HCT116 (cell line): ENCODE measurements at regions not wholly inside any gene's neighbourhood (a gene's known extent, or its start where the extent isn't known, plus 50 kb on each side); places are given as distances from the start of the nearest gene placed in this dataset.

Experiments used
- ATAC-seq: fragments of 200-7000 bp; cut with Tn5 transposase; 2 replicates; pipeline ENCODE4 v1.9.1; 2020; ENCODE audit warnings: mild to moderate bottlenecking, moderate library complexity
- BruUV-seq: library from RNA; stranded (reverse); fragments of 400-500 nt; replicated peaks from 2 replicates; lab custom pipeline; 2021; lab: Mats Ljungman, UMichigan
- CTCF ChIA-PET: fragments of 300-600 bp; sonication (Branson Sonifier 250); formaldehyde crosslinking; loops from one replicate; lab custom pipeline; 2021; ENCODE audit warnings: antibody characterized with exemption; lab: Charles Lee
- POLR2A ChIA-PET: fragments of 300-600, 350-600 bp; sonication (Branson Sonifier 250); formaldehyde crosslinking; loops from one replicate; lab custom pipeline; 2021; ENCODE audit warnings: antibody characterized with exemption; lab: Charles Lee
- RAD21 ChIA-PET, 2 experiments: fragments of 300-600 bp; sonication (Branson Sonifier 250); formaldehyde crosslinking; loops; one replicate each; lab custom pipeline; 2023; ENCODE audit warnings: low total read pairs in 2 of 2; ENCODE audit not compliant: uncharacterized antibody in 2 of 2, unreplicated experiment in 2 of 2, low non-redundant PET in 1 of 2; lab: Charles Lee
- DNase-seq: peaks from one replicate; pipeline ENCODE4 v3.0.0-alpha.2; 2010; ENCODE audit warnings: low read depth, low spot score
- H2AFZ ChIP-seq: fragments of 200-600 bp; shearing (Covaris generic), sonication (generic); 2 replicates; pipeline ENCODE4 v1.6.1; 2017; ENCODE audit warnings: low read depth, mixed run types, mixed read lengths, antibody characterized with exemption, low read length; ENCODE audit not compliant: poor library complexity, severe bottlenecking
- H3K27ac ChIP-seq: 2 replicates; pipeline ENCODE4 v1.5.1; 2012; ENCODE audit warnings: low read depth, low read length
- H3K27me3 ChIP-seq: fragments of 200-600 bp; sonication (generic); 2 replicates; pipeline ENCODE4 v1.6.1; 2016; ENCODE audit warnings: mixed run types, low read length, mixed read lengths; ENCODE audit not compliant: insufficient read depth
- H3K36me3 ChIP-seq, 2 experiments: fragments of 200-500 bp in 1 of 2; fragments of 200-600 bp in 1 of 2; sonication (Bioruptor generic) in 1 of 2; sonication (generic) in 1 of 2; 2 replicates each; pipeline versions ENCODE4 v1.5.1 to v1.6.1; 2014 to 2016; ENCODE audit warnings: low read length in 2 of 2, inconsistent platforms in 1 of 2, mixed read lengths in 1 of 2, mixed run types in 1 of 2; ENCODE audit not compliant: insufficient read depth in 2 of 2, control insufficient read depth in 1 of 2
- H3K4me1 ChIP-seq, 2 experiments: fragments of 200-600 bp in 1 of 2; sonication (generic) in 1 of 2; 2 replicates each; pipeline versions ENCODE4 v1.5.1 to v1.6.1; 2012 to 2017; ENCODE audit warnings: low read length in 2 of 2, inconsistent platforms in 1 of 2, mild to moderate bottlenecking in 1 of 2, mixed read lengths in 1 of 2, mixed run types in 1 of 2, moderate library complexity in 1 of 2; ENCODE audit not compliant: insufficient read depth in 2 of 2, control insufficient read depth in 1 of 2
- H3K4me2 ChIP-seq: fragments of 200-600 bp; sonication (generic); 2 replicates; pipeline ENCODE4 v1.6.1; 2017; ENCODE audit warnings: mixed run types, low read length, mixed read lengths
- H3K4me3 ChIP-seq, 2 experiments: fragments of 200-600 bp in 1 of 2; sonication (generic) in 1 of 2; replicated peaks in 1 of 2; 2 replicates each; pipeline ENCODE4 v1.5.1; 2011 to 2016; ENCODE audit warnings: low read length in 2 of 2, control low read depth in 1 of 2, low read depth in 1 of 2, mild to moderate bottlenecking in 1 of 2, mixed read lengths in 1 of 2, mixed run types in 1 of 2
- H3K79me2 ChIP-seq: fragments of 200-600 bp; sonication (generic); 2 replicates; pipeline ENCODE4 v1.6.1; 2017; ENCODE audit warnings: mild to moderate bottlenecking, mixed run types, low read length, moderate library complexity, mixed read lengths; ENCODE audit not compliant: insufficient read depth
- H3K9ac ChIP-seq: fragments of 200-600 bp; sonication (generic); 2 replicates; pipeline ENCODE4 v1.6.1; 2016; ENCODE audit warnings: low read length, mixed read lengths
- H3K9me2 ChIP-seq: fragments of 200-600 bp; sonication (generic), shearing (Covaris generic); 2 replicates; pipeline ENCODE4 v1.6.1; 2017; ENCODE audit warnings: mixed run types, mild to moderate bottlenecking, moderate library complexity; ENCODE audit not compliant: insufficient read depth
- H3K9me3 ChIP-seq, 2 experiments: fragments of 200-500 bp in 1 of 2; fragments of 200-600 bp in 1 of 2; sonication (Bioruptor generic) in 1 of 2; sonication (generic) in 1 of 2; 2 replicates each; pipeline ENCODE4 v1.6.1; 2014 to 2017; ENCODE audit warnings: low read length in 2 of 2, mixed read lengths in 2 of 2, inconsistent platforms in 1 of 2, low read depth in 1 of 2, mild to moderate bottlenecking in 1 of 2, mixed run types in 1 of 2, moderate library complexity in 1 of 2; ENCODE audit not compliant: control insufficient read depth in 1 of 2, insufficient read depth in 1 of 2
- H4K20me1 ChIP-seq: fragments of 200-600 bp; sonication (generic), shearing (Covaris generic); 2 replicates; pipeline ENCODE4 v1.6.1; 2017; ENCODE audit warnings: mixed run types, mild to moderate bottlenecking, moderate library complexity; ENCODE audit not compliant: insufficient read depth
- CEBPB ChIP-seq: IDR thresholded peaks from 2 replicates; pipeline ENCODE4 v1.6.1; 2012; ENCODE audit warnings: low read depth
- CTCF ChIP-seq, 3 experiments: fragments of 200-600 bp in 1 of 3; sonication (generic) in 1 of 3; IDR thresholded peaks in 2 of 3; conservative IDR thresholded peaks in 1 of 3; 2 replicates each; pipeline ENCODE4 v1.5.1; 2012 to 2017; ENCODE audit warnings: low read depth in 2 of 3, low read length in 2 of 3, antibody characterized with exemption in 1 of 3, borderline replicate concordance in 1 of 3, control low read depth in 1 of 3, mild to moderate bottlenecking in 1 of 3, mixed read lengths in 1 of 3, mixed run types in 1 of 3, moderate library complexity in 1 of 3; ENCODE audit not compliant: insufficient read depth in 1 of 3
- EGR1 ChIP-seq: IDR thresholded peaks from 2 replicates; pipeline ENCODE4 v1.6.1; 2012; ENCODE audit warnings: low read depth
- ELF1 ChIP-seq: IDR thresholded peaks from 2 replicates; pipeline ENCODE4 v1.6.1; 2012; ENCODE audit warnings: low read depth, borderline replicate concordance
- EZH2 ChIP-seq: fragments of 200-600 bp; sonication (generic); IDR thresholded peaks from 2 replicates; pipeline ENCODE4 v1.6.1; 2017; ENCODE audit warnings: antibody characterized with exemption, mixed run types
- JUND ChIP-seq: IDR thresholded peaks from 2 replicates; pipeline ENCODE4 v1.6.1; 2012
- POLR2A ChIP-seq: IDR thresholded peaks from 2 replicates; pipeline ENCODE4 v1.7.0; 2011; ENCODE audit warnings: borderline replicate concordance; ENCODE audit not compliant: insufficient read depth, insufficient read length; ENCODE audit errors: extremely low read depth
- POLR2AphosphoS5 ChIP-seq: IDR thresholded peaks from 2 replicates; pipeline ENCODE4 v1.6.1; 2011; ENCODE audit warnings: mild to moderate bottlenecking, low read depth, low read length, moderate library complexity
- SIN3A ChIP-seq: IDR thresholded peaks from 2 replicates; pipeline ENCODE4 v1.6.1; 2012; ENCODE audit warnings: low read depth
- SP1 ChIP-seq: IDR thresholded peaks from 2 replicates; pipeline ENCODE4 v1.6.1; 2012; ENCODE audit warnings: low read depth
- TCF7L2 ChIP-seq: IDR thresholded peaks from 2 replicates; pipeline ENCODE4 v1.7.0; 2011; ENCODE audit warnings: borderline replicate concordance, inconsistent platforms; ENCODE audit not compliant: insufficient read depth, insufficient read length; ENCODE audit errors: extremely low read depth
- YY1 ChIP-seq: IDR thresholded peaks from 2 replicates; pipeline ENCODE4 v1.6.1; 2011; ENCODE audit warnings: low read length, low read depth, moderate library complexity, mild to moderate bottlenecking; ENCODE audit not compliant: insufficient replicate concordance; ENCODE audit errors: extremely low read depth
- ZBTB33 ChIP-seq: IDR thresholded peaks from 2 replicates; pipeline ENCODE4 v1.6.1; 2011; ENCODE audit warnings: mild to moderate bottlenecking, low read length, moderate library complexity; ENCODE audit not compliant: insufficient replicate concordance; ENCODE audit errors: extremely low read depth
- ZFX ChIP-seq: fragments of 450-650 bp; IDR thresholded peaks from 2 replicates; pipeline ENCODE4 v1.6.1; 2017
- intact Hi-C: fragments of 100-400 bp; cut with micrococcal nuclease; formaldehyde crosslinking; loops from 2 replicates; pipeline ENCODE4 v1.10.0; 2022
- TF ChIP-seq, protein P1 (sequence below): IDR thresholded peaks from 2 replicates; pipeline ENCODE4 v1.6.1; 2012; ENCODE audit warnings: low read depth

DNA sequence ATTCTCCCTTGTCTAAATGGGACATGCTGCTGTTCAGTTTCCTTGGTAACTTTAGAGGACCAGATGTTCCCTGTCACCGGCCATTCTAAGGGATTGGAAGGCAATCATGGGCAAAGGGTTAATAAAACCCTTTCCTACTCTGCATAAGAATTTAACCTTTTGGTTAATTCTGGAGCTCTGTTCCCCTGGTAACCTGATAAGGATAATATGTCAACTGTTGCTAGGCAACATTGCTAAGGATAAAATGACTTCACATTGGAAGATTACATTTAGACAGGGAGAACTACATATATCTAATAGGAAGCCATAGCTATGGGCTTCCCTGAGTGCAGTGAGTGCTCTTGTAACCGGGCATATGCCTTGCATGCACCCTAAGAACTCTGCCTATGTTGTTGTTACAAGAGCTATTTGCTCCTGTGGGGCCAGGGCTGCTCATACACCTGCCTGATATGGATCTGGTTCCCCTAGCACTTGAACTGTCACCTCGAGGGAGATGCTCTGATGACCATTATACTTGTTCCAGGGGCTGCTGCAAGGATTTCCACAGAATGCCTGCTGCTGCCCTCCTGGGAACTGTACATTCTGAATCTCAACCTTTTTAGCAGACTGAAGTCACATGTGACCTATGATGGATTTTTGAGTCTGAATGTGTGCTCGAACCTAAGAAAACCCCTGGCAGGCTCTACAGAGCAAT, 326.3 kb upstream of the PDZRN3 start:
- Histone ChIP-seq H3K4me3 (no peak overlapping the region), H3K27ac (no peak overlapping the region), H3K9ac (no peak overlapping the region), H4K20me1 (no peaks in the 10 kb centered on the region), H2AFZ (no peak overlapping the region), H3K4me1 (no peaks in the 10 kb centered on the region), H3K36me3 (no peaks in the 10 kb centered on the region), H3K79me2 (no peaks in the 10 kb centered on the region), H3K27me3 (no peaks in the 10 kb centered on the region), H3K9me2 (no peaks in the 10 kb centered on the region), H3K9me3 (peaks cover 3 to 30% of the 10 kb centered on the region in 2 experiments; a peak in 2 of 4 replicates), H3K4me2 (no peak overlapping the region)
- DNase-seq (no peak), ATAC-seq (no peak)
- ChIA-PET POLR2A (no interaction called here), RAD21 (no interaction called here), CTCF (no interaction called here)
- no TSS peak for BruUV-seq
- TF ChIP-seq YY1, result no peak
- no peak for TF ChIP-seq ZFX
- TF ChIP-seq ELF1, result no peak
- no peak for TF ChIP-seq EGR1
- TF ChIP-seq EZH2, result no peak
- TF ChIP-seq POLR2A, result no peak
- no peak for TF ChIP-seq SIN3A
- no peak for TF ChIP-seq JUND
- no peak for TF ChIP-seq SP1
- TF ChIP-seq ZBTB33, result no peak
- TF ChIP-seq CTCF (IDR thresholded peaks at IDR 0.05 in 2 of 3, conservative IDR thresholded peaks at IDR 0.05 in 1 of 3; ENCODE audit: borderline replicate concordance in 1 of 3, insufficient read depth in 1 of 3, low read depth in 2 of 3, low read length in 2 of 3), result no peak
- TF ChIP-seq POLR2AphosphoS5, result no peak
- TF ChIP-seq CEBPB, result no peak
- TF ChIP-seq, protein P1, sequence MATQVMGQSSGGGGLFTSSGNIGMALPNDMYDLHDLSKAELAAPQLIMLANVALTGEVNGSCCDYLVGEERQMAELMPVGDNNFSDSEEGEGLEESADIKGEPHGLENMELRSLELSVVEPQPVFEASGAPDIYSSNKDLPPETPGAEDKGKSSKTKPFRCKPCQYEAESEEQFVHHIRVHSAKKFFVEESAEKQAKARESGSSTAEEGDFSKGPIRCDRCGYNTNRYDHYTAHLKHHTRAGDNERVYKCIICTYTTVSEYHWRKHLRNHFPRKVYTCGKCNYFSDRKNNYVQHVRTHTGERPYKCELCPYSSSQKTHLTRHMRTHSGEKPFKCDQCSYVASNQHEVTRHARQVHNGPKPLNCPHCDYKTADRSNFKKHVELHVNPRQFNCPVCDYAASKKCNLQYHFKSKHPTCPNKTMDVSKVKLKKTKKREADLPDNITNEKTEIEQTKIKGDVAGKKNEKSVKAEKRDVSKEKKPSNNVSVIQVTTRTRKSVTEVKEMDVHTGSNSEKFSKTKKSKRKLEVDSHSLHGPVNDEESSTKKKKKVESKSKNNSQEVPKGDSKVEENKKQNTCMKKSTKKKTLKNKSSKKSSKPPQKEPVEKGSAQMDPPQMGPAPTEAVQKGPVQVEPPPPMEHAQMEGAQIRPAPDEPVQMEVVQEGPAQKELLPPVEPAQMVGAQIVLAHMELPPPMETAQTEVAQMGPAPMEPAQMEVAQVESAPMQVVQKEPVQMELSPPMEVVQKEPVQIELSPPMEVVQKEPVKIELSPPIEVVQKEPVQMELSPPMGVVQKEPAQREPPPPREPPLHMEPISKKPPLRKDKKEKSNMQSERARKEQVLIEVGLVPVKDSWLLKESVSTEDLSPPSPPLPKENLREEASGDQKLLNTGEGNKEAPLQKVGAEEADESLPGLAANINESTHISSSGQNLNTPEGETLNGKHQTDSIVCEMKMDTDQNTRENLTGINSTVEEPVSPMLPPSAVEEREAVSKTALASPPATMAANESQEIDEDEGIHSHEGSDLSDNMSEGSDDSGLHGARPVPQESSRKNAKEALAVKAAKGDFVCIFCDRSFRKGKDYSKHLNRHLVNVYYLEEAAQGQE, result no peak
- no peak for TF ChIP-seq TCF7L2
- intact Hi-C loops, result no loop called here
